ENCODE measurements at regions not wholly inside any gene's neighbourhood (a gene's known extent, or its start where the extent isn't known, plus 50 kb on each side); places are given as distances from the start of the nearest gene placed in this dataset.

- peaks cover 6% of the 10 kb centered on the region for H3K27me3 Mint-ChIP-seq (ENCODE audit: low read depth)
- H3K9me3 Mint-ChIP-seq, result no peaks in the 10 kb centered on the region
- H3K27ac Mint-ChIP-seq, result no peak overlapping the region
- no peak overlapping the region for H3K4me3 Mint-ChIP-seq
- H3K36me3 Mint-ChIP-seq (ENCODE audit: low read depth), result no peaks in the 10 kb centered on the region
- H3K4me1 Mint-ChIP-seq (ENCODE audit: low read depth), result peaks cover 9% of the 10 kb centered on the region
Measured at GRCh38 chr3:159860269-159861116, 128.1 kb upstream of the IL12A start.

- Mint-ChIP-seq H3K9me3 (no peaks in the 10 kb centered on the region), H3K27ac (no peak overlapping the region), H3K36me3 (ENCODE audit: low read depth) (no peaks in the 10 kb centered on the region), H3K27me3 (ENCODE audit: low read depth) (peaks cover 6% of the 10 kb centered on the region), H3K4me1 (ENCODE audit: low read depth) (peaks cover 9% of the 10 kb centered on the region), H3K4me3 (no peak overlapping the region)
Measured at GRCh38 chr3:159861369-159861987, 127.2 kb upstream of the IL12A start.

- peaks cover 9% of the 10 kb centered on the region for H3K4me1 Mint-ChIP-seq (ENCODE audit: low read depth)
- H3K27ac Mint-ChIP-seq, result no peak overlapping the region
- H3K9me3 Mint-ChIP-seq, result no peaks in the 10 kb centered on the region
- no peaks in the 10 kb centered on the region for H3K36me3 Mint-ChIP-seq (ENCODE audit: low read depth)
- peaks cover 10% of the 10 kb centered on the region for H3K27me3 Mint-ChIP-seq (ENCODE audit: low read depth)
- H3K4me3 Mint-ChIP-seq, result no peak overlapping the region
Measured at GRCh38 chr3:159865041-159865579, 123.5 kb upstream of the IL12A start.

- H3K36me3 Mint-ChIP-seq (ENCODE audit: low read depth), result no peaks in the 10 kb centered on the region
- H3K27me3 Mint-ChIP-seq (ENCODE audit: low read depth), result peaks cover 9% of the 10 kb centered on the region
- no peaks in the 10 kb centered on the region for H3K9me3 Mint-ChIP-seq
- peaks cover 6% of the 10 kb centered on the region for H3K4me1 Mint-ChIP-seq (ENCODE audit: low read depth)
- H3K27ac Mint-ChIP-seq, result no peak overlapping the region
- H3K4me3 Mint-ChIP-seq, result no peak overlapping the region
Measured at GRCh38 chr3:159866201-159866746, 122.4 kb upstream of the IL12A start.

DNA sequence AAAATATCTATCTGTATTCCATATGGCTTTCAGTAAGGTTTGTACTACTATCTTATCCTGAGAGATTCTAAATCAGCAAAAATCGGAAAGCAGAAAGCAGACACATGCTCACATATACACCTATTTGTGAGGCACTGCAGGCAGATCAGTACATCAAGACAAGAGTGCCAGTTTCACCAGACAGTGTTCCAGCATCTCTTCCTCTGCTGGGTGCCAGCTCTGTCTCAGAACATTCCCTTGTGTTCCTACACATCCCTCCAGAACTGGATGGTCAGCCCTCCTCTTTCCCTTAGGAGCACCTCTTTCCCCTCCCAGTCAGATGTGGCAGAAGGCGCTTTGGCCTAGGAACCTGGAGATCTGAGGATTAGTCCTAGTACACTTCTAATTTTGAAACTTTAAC lies 121.3 kb upstream of the IL12A start:
- Mint-ChIP-seq H3K27me3 (ENCODE audit: low read depth) (peaks cover 8% of the 10 kb centered on the region), H3K4me1 (ENCODE audit: low read depth) (no peaks in the 10 kb centered on the region), H3K36me3 (ENCODE audit: low read depth) (no peaks in the 10 kb centered on the region), H3K4me3 (no peak overlapping the region), H3K27ac (no peak overlapping the region), H3K9me3 (no peaks in the 10 kb centered on the region)

GRCh38 chr3:159870723-159871122 lies 117.9 kb upstream of the IL12A start:
- peaks cover 21% of the 10 kb centered on the region for H3K27me3 Mint-ChIP-seq (ENCODE audit: low read depth)
- no peaks in the 10 kb centered on the region for H3K4me1 Mint-ChIP-seq (ENCODE audit: low read depth)
- no peaks in the 10 kb centered on the region for H3K36me3 Mint-ChIP-seq (ENCODE audit: low read depth)
- no peak overlapping the region for H3K27ac Mint-ChIP-seq
- H3K4me3 Mint-ChIP-seq, result no peak overlapping the region
- no peaks in the 10 kb centered on the region for H3K9me3 Mint-ChIP-seq

DNA sequence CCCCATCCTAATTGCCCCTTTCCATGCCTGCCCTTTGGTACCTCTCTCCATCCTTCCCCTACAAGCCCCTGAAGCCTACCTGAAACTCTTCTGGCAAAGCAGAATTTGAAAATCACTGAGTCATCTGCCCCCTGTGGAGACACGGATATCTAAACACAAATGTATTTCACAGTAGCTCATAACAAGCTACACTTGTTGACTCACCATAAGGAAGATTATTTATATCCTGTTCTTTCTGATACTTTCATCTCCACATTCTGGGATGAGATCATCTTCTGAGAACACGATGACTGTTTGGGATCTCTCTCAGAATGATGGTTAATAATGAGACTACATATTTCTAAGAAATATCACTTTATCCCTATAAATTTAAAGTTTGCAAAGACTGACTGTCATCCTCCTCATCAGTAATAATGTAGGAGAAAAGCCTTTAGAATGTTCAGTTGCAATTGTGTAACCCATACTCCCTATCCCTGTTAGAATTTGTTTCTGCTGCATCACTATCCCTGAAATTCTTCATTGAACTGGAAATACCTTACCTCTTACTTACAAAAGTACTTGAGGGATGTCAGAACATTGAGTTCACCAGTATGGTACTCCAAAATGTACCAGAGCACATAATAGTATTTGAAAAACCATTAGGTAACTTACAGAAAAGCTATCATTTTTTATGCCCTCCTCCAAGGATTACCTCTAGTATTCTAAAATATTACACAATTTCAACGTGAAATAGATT lies 116.1 kb upstream of the IL12A start:
- no peak overlapping the region for H3K4me3 Mint-ChIP-seq
- H3K4me1 Mint-ChIP-seq (ENCODE audit: low read depth), result no peaks in the 10 kb centered on the region
- no peaks in the 10 kb centered on the region for H3K9me3 Mint-ChIP-seq
- peaks cover 17% of the 10 kb centered on the region for H3K27me3 Mint-ChIP-seq (ENCODE audit: low read depth)
- no peaks in the 10 kb centered on the region for H3K36me3 Mint-ChIP-seq (ENCODE audit: low read depth)
- no peak overlapping the region for H3K27ac Mint-ChIP-seq

GRCh38 chr3:159875116-159875515 lies 113.5 kb upstream of the IL12A start:
- no peak overlapping the region for H3K4me3 Mint-ChIP-seq
- H3K36me3 Mint-ChIP-seq (ENCODE audit: low read depth), result no peaks in the 10 kb centered on the region
- H3K4me1 Mint-ChIP-seq (ENCODE audit: low read depth), result peaks cover 2% of the 10 kb centered on the region
- H3K27me3 Mint-ChIP-seq (ENCODE audit: low read depth), result peaks cover 17% of the 10 kb centered on the region
- H3K9me3 Mint-ChIP-seq, result no peaks in the 10 kb centered on the region
- H3K27ac Mint-ChIP-seq, result no peak overlapping the region

DNA sequence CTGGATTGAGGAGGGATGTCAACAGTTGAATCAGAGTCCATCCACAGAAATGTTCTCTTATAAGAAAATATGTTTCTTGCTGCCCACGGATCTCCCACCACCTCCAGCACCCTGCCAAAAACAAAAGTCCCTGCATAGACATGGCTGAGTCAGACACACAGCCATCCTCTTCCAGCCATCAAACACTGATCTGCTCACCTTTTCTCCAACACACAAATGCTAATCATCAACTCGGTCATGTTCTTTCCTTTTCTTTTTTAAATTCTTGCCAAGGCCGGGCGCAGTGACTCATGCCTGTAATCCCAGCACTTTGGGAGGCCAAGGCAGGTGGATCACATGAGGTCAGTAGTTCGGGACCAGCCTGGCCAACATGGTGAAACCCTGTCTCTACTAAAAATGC lies 110.7 kb upstream of the IL12A start:
- no peaks in the 10 kb centered on the region for H3K9me3 Mint-ChIP-seq
- no peaks in the 10 kb centered on the region for H3K36me3 Mint-ChIP-seq (ENCODE audit: low read depth)
- H3K4me1 Mint-ChIP-seq (ENCODE audit: low read depth), result peaks cover 2% of the 10 kb centered on the region
- no peak overlapping the region for H3K27ac Mint-ChIP-seq
- H3K4me3 Mint-ChIP-seq, result no peak overlapping the region
- H3K27me3 Mint-ChIP-seq (ENCODE audit: low read depth), result peaks cover 13% of the 10 kb centered on the region

DNA sequence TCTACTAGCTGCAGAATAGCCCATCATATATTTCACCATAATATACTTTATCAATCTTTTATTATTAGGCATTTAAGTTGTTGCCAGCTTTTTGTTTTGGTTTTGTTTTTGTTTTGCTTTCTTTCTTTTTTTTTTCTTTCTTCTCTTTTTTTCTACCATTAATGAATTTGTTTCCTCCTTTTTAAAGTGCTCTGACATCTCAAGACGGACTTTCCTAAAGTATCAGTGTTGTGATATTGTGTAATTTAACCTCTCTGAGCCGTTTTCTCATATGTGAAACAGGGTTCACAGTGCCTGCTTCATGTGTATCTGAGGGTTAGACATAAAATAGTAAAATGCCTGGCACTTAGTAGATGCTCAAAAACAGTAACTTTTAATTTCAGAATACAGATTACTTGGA lies 109.5 kb upstream of the IL12A start:
- Mint-ChIP-seq H3K27ac (no peak overlapping the region), H3K36me3 (ENCODE audit: low read depth) (no peaks in the 10 kb centered on the region), H3K27me3 (ENCODE audit: low read depth) (peaks cover 6% of the 10 kb centered on the region), H3K9me3 (no peaks in the 10 kb centered on the region), H3K4me3 (no peak overlapping the region), H3K4me1 (ENCODE audit: low read depth) (peaks cover 2% of the 10 kb centered on the region)

- peaks cover 2% of the 10 kb centered on the region for H3K4me1 Mint-ChIP-seq (ENCODE audit: low read depth)
- no peak overlapping the region for H3K4me3 Mint-ChIP-seq
- no peaks in the 10 kb centered on the region for H3K9me3 Mint-ChIP-seq
- H3K27me3 Mint-ChIP-seq (ENCODE audit: low read depth), result peaks cover 5% of the 10 kb centered on the region
- H3K36me3 Mint-ChIP-seq (ENCODE audit: low read depth), result no peaks in the 10 kb centered on the region
- H3K27ac Mint-ChIP-seq, result no peak overlapping the region
Measured at GRCh38 chr3:159879598-159879997, 109.0 kb upstream of the IL12A start.

- H3K27ac Mint-ChIP-seq, result no peak overlapping the region
- H3K27me3 Mint-ChIP-seq (ENCODE audit: low read depth), result peaks cover 5% of the 10 kb centered on the region
- no peaks in the 10 kb centered on the region for H3K9me3 Mint-ChIP-seq
- H3K36me3 Mint-ChIP-seq (ENCODE audit: low read depth), result no peaks in the 10 kb centered on the region
- peaks cover 2% of the 10 kb centered on the region for H3K4me1 Mint-ChIP-seq (ENCODE audit: low read depth)
- H3K4me3 Mint-ChIP-seq, result no peak overlapping the region
Measured at GRCh38 chr3:159881208-159881607, 107.4 kb upstream of the IL12A start.

DNA sequence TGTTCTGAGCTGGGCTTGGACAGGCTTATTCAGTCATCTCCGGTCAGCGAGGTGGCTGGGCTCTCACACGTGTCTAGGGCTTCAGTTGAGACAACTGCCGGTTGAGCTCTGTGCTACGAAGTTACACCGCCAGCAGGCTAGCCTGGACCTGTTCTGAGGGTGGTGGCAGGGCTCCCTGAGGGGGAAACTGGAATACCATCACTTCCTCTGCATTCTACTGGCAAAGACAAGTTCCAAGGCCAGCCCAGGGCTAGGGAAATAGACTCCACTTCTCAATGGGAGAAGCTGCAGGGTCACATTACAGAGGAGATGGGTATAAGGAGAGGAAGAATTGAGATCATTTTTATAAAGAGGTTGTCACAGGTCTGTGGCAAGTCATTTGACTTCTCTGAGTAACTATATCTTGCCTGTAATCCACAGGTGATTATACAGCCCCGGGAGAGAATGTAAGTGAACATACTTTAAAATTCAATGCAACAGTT lies 106.8 kb upstream of the IL12A start:
- peaks cover 5% of the 10 kb centered on the region for H3K27me3 Mint-ChIP-seq (ENCODE audit: low read depth)
- H3K4me1 Mint-ChIP-seq (ENCODE audit: low read depth), result peaks cover 2% of the 10 kb centered on the region

DNA sequence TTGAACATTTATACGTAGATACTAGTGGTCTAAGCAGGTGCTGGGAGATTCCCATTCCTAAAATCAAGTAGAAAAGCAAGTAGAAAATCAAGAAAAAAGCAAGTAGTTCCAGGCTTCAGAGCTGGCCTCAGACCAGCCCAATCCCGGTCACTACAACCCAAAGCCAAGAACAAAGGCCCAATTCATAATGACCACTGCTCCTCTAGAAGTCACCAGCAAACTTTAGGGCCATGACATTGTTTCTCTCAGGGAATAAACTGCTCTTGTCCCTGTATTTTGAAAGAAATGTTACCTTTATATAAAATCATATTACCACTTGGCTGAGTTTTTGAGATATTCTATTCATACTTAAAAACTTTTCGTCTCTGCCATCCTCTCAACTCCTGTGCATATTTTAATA lies 106.3 kb upstream of the IL12A start:
- Mint-ChIP-seq H3K27me3 (ENCODE audit: low read depth) (peaks cover 5% of the 10 kb centered on the region), H3K4me3 (no peak overlapping the region), H3K36me3 (ENCODE audit: low read depth) (no peaks in the 10 kb centered on the region)

More for the DNA sequence above, 106.8 kb upstream of the IL12A start:
- H3K27ac Mint-ChIP-seq, result no peak overlapping the region
- H3K36me3 Mint-ChIP-seq (ENCODE audit: low read depth), result no peaks in the 10 kb centered on the region
- no peaks in the 10 kb centered on the region for H3K9me3 Mint-ChIP-seq
- H3K4me3 Mint-ChIP-seq, result no peak overlapping the region

More for the DNA sequence above, 106.3 kb upstream of the IL12A start:
- Mint-ChIP-seq H3K9me3 (no peaks in the 10 kb centered on the region), H3K4me1 (ENCODE audit: low read depth) (peaks cover 2% of the 10 kb centered on the region), H3K27ac (no peak overlapping the region)

Measured in T-helper 1 cell treated with Interleukin-12 subunit alpha and Interleukin-12 subunit beta and Interleukin-4 antibody, amounts not matched to agents 30 μg/mL and 1 μg/mL, for 36 hours (primary cell).